RCC 7860 (cell line): ENCODE measurements at regions not wholly inside any gene's neighbourhood (a gene's known extent, or its start where the extent isn't known, plus 50 kb on each side); places are given as distances from the start of the nearest gene placed in this dataset.
"Not testable (repeated sequence)": the region's sequence is repeated elsewhere in the genome, so short reads cannot be mapped to it uniquely, and the experiment has no call there.

Source experiments
- DNase-seq: peaks from one replicate; pipeline ENCODE4 v3.0.0-alpha.2; 2015; ENCODE audit warnings: low spot score
- FAIRE-seq: peaks from 2 replicates; lab custom pipeline; 2012; peaks lifted over from hg19 to GRCh38; lab: Jason Lieb, UNC

DNA sequence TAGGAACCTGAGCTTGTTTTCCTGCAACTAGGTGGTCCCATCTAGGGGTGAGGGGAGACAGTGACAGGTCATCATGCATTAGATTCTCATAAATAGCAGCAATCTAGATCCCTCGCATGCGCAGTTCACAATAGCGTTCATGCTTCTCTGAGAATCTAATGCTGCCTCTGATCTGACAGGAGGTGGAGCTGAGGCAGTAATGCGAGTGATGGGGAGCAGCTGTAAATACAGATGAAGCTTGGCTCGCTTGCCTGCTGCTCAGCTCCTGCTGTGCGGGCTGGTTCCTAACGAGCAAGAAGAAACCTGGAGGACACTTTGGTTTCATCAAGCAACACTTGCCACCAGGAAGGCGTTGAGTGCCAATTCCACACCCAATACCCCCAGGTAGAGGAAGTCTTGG is 95.1 kb upstream of the OLIG2 start:
- no peak for FAIRE-seq
- DNase-seq, result no peak

DNA sequence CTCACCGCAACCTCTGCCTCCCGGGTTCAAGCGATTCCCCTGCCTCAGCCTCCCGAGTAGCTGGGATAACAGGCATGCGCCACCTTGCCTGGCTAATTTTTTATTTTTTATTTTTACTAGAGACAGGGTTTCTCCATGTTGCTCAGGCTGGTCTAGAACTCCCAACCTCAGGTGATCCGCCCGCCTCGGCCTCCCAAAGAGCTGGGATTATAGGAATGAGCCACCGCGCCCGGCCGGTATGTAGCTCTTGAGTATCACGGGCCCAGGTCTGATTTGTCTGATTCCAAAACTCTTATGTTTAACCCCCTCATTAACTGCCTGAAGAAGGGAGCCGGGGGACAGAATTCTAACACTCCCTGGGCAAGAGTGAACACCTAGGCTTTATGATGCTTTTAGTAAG is 91.7 kb upstream of the OLIG2 start:
- FAIRE-seq, DNase-seq: not testable (repeated sequence)

DNA sequence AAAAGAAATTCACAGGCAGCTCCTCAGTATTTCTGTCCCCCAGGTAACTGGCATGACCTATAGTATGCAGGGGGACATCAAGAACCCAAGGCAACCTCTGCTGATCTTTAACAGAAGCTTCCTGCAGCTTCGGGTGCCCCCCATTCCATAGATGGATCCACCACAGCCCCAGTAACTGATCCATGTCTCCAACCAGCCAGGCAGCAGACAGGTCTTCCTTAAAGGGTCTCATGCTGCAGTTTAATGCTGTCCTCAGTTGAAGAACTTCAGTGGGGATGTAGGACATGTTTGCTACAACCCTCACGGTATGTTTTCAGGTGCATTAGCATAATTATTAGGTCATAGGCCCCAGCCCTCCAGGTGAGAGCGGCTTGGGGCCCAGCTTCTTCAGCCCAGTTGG is 90.9 kb upstream of the OLIG2 start:
- FAIRE-seq, result no peak
- DNase-seq, result no peak

DNA sequence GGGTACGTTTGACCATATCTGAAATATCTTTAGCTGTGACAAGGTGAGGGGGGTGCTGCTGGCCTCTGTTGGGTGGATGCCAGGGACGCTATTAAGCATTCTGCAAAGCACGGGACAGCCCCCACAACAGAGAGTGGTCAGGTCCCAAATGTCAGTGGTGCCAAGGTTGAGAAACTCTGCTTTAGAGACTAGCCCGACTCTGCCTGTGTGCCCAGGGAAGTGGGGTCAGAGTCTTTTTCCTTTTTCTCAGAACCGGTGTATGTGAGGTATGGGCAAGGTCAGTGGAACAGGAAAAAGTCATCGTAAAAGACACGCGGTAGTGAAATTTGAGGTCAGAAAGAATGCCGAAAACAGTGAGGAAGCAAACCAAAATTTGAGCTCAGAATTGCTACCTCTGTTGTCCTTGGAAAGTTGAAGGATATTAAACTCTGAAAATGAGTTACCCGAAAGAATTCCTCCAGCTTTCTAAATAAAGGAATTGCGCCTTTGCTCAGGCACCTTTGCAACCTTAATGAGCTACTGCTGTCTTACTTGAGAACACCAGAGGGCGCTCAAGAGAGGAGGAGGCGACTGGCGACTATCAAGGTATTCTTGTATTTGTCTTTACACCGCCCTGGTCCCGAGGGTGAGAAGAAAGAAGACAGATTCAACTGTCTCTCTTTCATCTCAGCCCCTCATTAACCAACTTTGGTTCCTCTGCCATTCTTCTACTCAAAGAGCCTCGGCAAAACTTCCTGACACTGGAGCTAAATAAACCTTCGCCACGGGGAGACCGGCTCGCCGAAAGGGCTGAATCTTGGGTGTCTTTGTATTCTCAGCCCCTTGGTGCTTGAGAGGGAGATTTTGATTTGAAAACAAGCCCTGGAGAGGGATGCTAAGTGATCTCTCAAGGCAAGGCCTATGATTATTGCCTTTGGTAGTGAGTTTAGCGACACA is 85.4 kb upstream of the OLIG2 start:
- FAIRE-seq (no peak), DNase-seq (peak; percentile 29)

DNA sequence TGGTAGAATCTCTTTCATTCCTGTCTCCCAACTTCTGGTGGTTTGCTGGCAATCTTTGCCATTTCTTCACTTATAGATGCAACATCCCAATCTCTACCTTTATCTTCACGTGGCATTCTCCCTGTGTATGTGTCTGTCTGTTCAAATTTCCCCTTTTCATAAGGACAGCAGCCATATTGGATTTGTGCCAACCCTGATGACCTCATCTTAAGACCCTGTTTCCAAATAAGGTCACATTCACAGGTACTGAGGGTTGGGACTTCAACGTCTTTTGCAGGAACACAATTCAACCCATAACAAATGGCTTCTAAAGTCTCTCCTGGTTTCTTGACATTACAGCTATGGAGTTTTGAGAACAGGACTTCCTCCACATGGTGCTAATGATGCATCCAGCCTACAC is 84.5 kb upstream of the OLIG2 start:
- no peak for FAIRE-seq

DNA sequence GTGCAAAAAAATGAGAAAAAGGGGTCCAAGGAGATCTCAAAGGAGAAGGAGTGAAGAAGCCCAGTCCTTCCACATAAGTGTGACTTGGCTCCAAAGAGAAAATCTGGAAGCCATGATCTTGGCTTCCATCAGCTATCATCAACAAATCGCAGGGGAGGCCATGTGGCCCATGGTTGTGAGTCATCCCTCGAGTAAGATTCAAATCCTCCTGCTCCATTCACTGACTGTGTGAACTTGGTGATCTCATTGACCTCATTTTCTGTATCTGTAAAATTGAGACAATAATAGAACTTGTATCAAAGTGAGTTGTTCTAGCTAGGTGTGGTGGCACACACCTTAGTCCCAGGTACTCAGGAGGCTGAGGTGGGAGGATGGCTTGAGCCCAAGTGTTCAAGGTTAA is 79.1 kb upstream of the OLIG2 start:
- no peak for DNase-seq
- no peak for FAIRE-seq

More for the DNA sequence above, 84.5 kb upstream of the OLIG2 start:
- DNase-seq, result no peak

DNA sequence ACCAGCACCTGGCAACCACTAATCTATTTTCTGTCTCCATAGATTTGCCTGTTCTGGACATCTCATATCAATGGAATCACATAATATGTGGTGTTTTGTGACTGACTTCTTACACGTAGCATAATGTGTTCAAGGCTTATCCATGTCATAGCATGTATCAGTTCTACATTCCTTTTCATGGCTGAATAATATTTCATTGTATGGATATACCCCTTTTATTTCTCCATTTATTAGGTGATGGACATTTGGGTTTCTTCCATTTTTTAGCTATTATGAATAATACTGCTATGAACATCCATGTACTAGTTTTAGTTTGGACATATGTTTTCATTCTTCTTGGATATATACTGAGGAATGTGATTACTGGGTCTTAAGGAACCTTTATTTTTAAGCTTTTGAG is 78.0 kb upstream of the OLIG2 start:
- DNase-seq, result no peak
- no peak for FAIRE-seq

DNA sequence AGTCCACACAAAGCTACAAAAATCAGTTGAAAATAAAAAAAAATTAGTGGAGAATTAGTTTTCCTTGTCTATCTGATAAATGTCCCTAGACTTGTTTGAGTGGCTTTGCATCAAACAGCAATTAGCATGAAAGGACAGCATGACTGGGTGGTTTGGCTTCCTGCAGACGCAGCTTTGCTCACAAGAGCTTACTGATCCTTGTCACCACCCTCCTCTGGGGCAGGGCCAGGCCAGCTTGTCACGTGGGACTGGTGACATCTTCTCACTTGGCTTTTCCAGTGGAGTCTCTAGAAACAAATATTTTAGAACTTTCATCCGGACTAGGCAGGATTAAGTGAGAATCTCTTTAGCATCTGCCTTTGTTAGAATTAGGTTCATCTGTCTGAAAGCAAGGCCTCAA is 76.0 kb upstream of the OLIG2 start:
- FAIRE-seq (no peak), DNase-seq (no peak)

DNA sequence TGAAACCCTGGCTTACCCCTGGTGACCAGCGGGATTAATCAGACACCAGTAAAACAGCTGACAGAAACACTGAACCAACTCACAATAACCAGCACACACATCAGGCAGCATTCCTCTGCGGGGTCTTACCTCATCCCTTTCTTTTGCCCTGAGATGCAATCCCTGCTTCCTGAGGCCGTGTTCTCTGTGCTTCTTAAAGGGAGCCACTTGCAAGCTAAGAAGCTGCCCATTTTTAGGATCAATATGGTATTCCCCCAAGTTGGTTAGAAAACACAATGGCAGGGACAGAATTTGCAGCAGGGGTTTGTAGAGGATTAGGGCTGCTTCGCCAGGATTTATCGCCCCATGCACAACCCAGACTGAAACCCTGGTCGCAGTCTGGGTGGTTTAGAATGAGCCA is 74.7 kb upstream of the OLIG2 start:
- FAIRE-seq (no peak), DNase-seq (no peak)

DNA sequence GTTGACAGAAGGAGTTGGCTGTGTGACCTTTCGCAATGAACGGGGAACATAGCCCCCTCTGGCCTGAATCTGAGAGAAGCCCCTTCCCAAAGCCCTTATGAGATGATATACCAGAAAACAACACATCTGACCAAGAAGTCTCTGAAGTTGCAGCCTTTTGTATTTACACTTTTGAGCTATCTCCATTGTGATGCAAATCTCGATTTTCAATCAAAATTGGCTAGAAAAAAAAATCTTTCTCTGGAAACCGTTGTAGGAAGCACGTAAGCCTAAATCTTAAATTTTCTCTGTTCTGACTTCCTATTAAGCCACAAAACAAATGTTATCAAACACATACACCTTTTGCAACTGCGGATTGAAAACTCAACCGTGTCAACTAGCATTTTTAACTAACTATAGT is 71.4 kb upstream of the OLIG2 start:
- DNase-seq, result no peak
- FAIRE-seq, result no peak

DNA sequence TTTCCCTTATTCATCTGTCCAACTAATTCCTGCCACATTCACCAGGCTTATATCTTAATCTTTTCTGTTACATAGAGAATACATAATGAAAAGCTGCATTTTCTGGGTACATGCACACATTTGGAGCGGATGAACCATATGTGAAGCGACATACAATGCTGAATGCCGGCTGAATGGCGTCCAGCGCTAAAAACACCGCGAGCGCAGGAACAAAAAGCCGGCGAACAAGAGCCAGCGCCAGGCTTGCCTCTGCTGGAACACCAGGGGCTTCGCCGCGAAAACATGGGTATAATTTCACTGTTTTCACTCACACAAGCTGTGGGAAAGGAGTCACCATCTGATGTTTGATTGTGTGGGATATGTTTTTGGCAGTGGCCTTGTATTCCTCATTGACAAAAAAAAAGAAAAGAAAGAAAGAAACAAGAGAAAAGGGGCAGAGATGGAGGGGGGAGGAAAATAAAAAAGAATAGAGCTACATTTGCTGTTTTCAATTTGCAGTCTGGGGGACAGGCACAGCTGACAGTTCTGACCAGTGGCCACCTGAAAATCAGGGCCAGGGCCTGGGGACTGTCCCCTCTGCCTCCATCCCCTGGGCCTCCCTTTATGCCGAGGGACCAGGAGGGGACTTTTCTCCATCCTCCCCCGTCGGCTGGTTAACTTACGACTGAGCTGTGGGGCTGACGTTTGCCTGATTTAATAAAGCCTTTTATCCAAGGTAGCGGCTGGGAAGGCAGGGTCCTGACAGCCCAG is 70.2 kb upstream of the OLIG2 start:
- DNase-seq, result no peak
- FAIRE-seq, result no peak

DNA sequence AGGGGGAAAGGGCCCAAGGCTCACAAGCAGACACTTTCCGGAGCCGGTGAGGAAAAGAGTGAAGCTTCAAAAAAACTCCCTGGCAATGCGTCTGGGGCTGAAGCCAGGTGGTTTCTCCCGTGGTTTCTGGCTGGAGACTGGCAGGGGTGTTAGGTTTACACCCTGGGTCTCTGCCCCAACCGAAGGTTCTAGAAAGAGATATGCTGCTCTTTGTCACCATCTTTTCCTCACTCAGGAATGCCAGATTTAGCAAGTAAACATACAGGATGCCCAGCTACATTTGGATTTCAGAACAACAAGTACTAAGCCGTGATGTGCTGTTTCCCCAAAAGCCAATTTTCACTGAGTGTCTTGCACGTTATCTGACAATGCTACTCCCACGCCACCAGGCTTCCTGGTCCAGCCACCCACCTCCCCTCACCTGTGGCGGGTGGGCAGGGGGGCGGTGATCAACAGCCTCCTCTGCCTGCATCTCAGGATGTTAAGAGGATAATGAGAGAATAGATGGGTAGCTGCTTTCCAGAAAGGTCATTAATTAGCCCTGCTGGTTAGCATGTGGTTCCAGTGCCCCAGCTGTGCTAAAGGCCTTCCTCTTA is 69.6 kb upstream of the OLIG2 start:
- no peak for DNase-seq
- no peak for FAIRE-seq

DNA sequence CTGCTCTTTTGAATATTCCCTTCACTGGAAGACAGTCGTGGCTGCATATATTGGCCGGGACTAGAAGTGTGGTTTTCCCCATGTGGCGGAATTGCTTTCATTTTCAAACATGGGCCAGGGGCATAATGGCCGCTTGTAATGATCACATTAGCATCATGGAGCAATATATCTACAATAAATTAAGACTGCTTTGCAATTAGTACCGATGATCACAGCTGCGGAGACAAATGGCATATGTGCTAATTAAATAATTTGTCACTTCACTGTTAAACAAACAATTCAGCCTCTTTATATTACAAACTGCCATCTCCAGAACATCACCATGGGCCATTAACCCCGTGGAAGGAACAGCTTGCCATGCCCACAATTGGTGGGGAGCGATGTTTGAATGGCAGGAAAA is 68.2 kb upstream of the OLIG2 start:
- DNase-seq (no peak), FAIRE-seq (no peak)

DNA sequence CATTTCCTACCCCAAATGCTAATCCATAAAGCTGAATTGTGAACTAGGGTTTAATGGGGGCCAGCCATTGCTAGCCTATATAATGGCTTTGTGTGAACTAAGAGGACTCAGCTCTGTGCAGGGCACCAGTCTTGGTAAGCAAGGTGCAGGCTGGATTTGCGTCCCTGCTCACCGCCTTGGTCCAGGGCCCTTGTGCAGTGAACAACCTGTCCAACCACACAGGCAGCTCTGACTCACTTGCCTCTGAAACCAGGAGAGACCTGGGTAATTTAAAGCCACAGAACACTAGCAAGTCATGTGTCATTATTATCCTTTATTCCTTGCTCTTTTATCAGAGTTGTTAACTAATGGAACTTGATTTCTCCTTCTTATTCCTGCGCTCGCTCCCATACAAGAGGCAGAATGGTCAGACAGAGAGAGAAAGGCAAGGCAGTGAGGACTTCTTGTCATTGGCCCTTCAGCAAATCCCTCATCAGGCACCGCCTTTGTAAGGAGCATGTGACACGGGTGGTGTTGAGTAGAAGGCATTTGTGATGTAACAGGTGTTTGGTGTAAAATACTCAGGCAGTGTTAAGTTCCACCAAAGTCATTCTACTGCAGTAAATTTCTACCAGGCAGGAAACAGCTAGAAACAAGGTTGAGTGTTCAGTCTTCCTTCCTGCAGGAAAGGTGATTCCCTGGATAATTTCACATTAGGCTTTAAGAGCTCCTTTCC is 67.3 kb upstream of the OLIG2 start:
- DNase-seq (no peak), FAIRE-seq (no peak)

DNA sequence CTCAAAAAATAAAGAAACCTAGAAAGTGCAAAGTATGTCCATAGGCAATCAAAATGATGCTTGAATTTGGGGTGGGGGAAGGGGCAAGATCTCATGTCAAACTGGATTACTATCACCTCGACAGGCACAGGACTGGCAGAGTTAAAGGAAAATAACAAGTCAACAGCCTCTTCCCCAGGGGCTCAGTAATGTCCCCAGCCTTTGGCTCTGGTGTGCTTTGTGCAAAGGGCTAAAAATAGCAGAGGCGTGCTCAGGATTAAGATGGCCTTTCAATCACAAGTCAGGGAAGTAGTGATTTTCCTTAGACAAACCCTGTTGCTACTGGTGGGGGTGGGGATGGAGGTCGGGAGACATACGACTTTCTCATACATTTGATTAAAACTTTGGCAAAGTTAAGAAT is 63.5 kb upstream of the OLIG2 start:
- FAIRE-seq, result no peak
- no peak for DNase-seq

DNA sequence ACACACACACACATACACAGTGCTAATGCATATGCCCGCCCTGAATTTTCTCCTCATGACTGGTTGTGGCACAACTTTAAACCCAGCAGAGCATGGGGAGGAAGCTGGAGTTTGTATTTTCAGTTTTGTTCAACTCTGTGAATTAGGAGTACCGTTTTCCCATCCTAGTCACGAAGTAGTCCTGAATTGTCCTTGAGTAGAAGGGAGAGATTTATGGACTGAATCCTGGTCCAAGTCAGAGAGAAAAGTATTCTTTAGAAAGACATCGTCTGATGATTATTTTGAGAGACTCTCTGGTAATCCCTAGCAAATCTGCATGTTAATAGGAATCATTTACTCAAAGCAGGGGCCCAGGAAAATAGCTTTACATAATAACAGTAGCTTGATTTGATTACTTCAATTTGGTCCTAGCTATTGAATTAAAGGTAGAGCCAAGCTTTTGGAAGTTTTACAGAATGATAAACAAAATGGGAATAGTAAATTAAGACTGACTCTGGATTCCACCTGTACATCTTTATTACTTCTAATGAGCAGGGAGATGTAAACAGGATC is 60.5 kb upstream of the OLIG2 start:
- FAIRE-seq (no peak), DNase-seq (no peak)

DNA sequence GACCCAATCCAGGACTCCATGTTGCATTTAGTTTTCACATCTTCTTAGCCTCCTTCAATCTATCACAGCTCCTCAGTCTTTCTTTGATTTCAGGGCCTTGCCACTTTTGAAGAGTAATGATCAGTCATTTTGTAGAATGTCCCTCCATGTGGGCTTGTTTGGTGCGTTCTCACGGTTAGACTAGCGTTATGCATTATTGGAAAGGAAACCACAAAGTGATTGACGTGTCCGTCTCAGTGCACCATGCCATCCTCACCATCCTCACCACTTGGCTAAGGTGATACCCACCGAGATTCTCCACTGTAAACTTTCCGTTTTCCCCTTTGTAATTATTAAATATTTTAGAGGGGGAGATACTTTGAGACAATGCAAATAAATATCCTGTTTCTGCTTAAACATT is 59.6 kb upstream of the OLIG2 start:
- FAIRE-seq (no peak), DNase-seq (no peak)

DNA sequence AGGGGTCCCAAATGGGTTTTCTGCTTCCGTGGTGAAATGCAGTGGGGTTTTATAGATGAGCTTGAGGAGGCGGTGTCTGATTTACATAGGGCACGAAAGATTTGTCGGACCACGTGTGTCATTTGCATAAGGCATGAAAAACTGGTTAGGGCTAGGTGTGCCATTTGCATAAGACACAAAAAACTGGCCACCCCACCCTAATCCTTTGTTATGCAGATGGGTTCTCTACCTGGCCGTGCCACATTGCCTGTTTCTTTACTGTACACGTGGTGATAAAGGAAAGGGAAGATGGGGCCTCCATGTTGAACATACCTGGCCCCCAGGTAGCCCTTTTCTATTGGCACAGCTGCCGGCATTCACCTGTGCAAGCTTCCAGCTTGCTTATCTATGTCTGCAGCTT is 57.6 kb upstream of the OLIG2 start:
- FAIRE-seq, DNase-seq: not testable (repeated sequence)

DNA sequence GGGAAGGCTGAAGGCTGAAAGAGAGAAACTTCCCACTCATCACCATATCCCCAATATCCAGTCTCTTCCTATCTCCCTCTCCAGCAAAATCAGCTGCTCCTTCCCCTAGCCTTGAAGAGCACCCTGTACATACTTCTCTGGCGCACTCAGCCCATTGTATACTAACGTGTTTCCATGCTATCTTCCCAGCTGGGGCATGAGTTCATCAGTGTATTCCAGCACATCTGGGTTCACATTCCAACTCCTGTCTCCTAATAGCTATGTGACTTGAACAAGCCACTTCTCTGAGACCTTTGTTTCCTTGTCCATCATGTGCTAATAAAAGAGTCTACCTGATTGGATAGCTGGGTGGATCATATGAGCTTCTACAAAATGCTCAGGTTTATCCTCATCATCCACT is 51.1 kb upstream of the OLIG2 start:
- FAIRE-seq (no peak), DNase-seq (no peak)

DNA sequence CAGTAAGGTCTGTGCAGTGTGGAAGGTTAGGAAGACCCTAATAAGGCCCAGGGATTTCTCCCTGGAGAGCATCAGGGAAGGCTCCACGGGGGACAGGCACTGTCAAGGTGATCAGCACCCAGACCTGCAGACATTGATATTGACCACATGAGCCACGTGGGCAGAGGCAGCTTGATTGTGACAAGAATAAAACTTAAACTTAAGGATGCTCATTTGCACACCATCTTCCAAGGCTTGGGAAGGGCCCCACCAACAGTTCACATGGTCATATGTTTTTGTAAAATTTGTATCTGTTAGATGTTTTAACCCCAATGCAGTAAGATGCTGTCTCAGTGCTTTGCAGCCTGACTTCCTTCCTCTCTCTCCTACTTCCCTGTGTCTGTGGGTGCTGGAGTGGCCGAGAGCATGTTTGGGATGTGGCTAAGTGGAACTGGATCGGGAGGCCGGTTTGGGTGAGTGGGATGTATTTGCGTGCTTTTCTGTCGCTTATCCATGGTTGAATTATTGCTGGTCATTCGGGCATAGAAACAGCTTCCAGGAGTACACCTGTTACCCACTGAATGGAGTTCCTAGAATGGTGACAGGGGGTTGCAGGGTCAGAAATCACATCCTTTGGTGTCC is 49.8 kb upstream of the OLIG2 start:
- DNase-seq, result no peak
- no peak for FAIRE-seq
